ENCODE measurements at regions not wholly inside any gene's neighbourhood (a gene's known extent, or its start where the extent isn't known, plus 50 kb on each side); places are given as distances from the start of the nearest gene placed in this dataset.

GRCh38 chr4:10736266-10736665 is 51.7 kb upstream of the CLNK start:
- ChIA-PET CTCF (interaction anchor here (1.2 kb wide), 1 partner anchor 16 kb away, joined by 3 read pairs; no protein-coding TSS in a partner anchor), POLR2A (no interaction called here)
- DNase-seq, result no peak
- H3K4me2 ChIP-seq, result no peak overlapping the region
- H3K27ac ChIP-seq (ENCODE audit: low read depth in 2 of 2, low read length in 1 of 2), result no peak overlapping the region
- no peaks in the 10 kb centered on the region for H4K20me1 ChIP-seq (ENCODE audit: insufficient read depth)
- H3K9me2 ChIP-seq, result no peaks in the 10 kb centered on the region
- no peaks in the 10 kb centered on the region for H3K36me3 ChIP-seq (replicated peaks in 1 of 2; ENCODE audit: control insufficient read depth in 1 of 2, insufficient read depth in 2 of 2, low read length in 1 of 2)
- H3K9me3 ChIP-seq, result no peaks in the 10 kb centered on the region
- no peak overlapping the region for H3K4me3 ChIP-seq (ENCODE audit: low read depth in 2 of 2, low read length in 1 of 2)
- H3F3A ChIP-seq (replicated peaks; ENCODE audit: insufficient read depth), result no peaks in the 10 kb centered on the region
- H3K4me1 ChIP-seq (ENCODE audit: control insufficient read depth in 1 of 2, insufficient read depth in 2 of 2, low read depth in 1 of 2, low read length in 1 of 2), result no peaks in the 10 kb centered on the region
- H3K27me3 ChIP-seq (ENCODE audit: insufficient read depth), result no peaks in the 10 kb centered on the region
- TF ChIP-seq ZBTB33 (IDR thresholded peaks at IDR 0.05; ENCODE audit: borderline replicate concordance, low read depth), result no peak
- TF ChIP-seq, protein P1, sequence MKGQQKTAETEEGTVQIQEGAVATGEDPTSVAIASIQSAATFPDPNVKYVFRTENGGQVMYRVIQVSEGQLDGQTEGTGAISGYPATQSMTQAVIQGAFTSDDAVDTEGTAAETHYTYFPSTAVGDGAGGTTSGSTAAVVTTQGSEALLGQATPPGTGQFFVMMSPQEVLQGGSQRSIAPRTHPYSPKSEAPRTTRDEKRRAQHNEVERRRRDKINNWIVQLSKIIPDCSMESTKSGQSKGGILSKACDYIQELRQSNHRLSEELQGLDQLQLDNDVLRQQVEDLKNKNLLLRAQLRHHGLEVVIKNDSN (IDR thresholded peaks at IDR 0.05; ENCODE audit: borderline replicate concordance, low read depth), result no peak
- TF ChIP-seq SMC3 (IDR thresholded peaks at IDR 0.05; ENCODE audit: low read depth, low read length), result no peak
- TF ChIP-seq POLR2AphosphoS5 (IDR thresholded peaks at IDR 0.05; ENCODE audit: low read depth, low read length), result no peak
- TF ChIP-seq PBX3 (IDR thresholded peaks at IDR 0.05), result no peak
- no peak for TF ChIP-seq RFX5 (IDR thresholded peaks at IDR 0.05; ENCODE audit: low read length)
- no peak for TF ChIP-seq RAD21 (IDR thresholded peaks at IDR 0.05; ENCODE audit: low read length)
- TF ChIP-seq NFIC (IDR thresholded peaks at IDR 0.05; ENCODE audit: borderline replicate concordance), result no peak
- TF ChIP-seq IRF3 (IDR thresholded peaks at IDR 0.05; ENCODE audit: low read depth, low read length), result no peak
- no peak for TF ChIP-seq NRF1 (IDR thresholded peaks at IDR 0.05; ENCODE audit: low read depth, low read length)
- no peak for TF ChIP-seq RCOR1 (IDR thresholded peaks at IDR 0.05; ENCODE audit: low read length)
- no peak overlapping the region for H3K9ac ChIP-seq
- no peak overlapping the region for H2AFZ ChIP-seq (ENCODE audit: low read depth)
- WGBS (ENCODE audit: low lambda C conversion rate), result 19% methylated on average over 3 of the region's 3 CpGs
- H3K79me2 ChIP-seq (ENCODE audit: insufficient read depth), result no peaks in the 10 kb centered on the region

- Histone ChIP-seq H3K27me3 (ENCODE audit: insufficient read depth) (no peaks in the 10 kb centered on the region), H3K79me2 (ENCODE audit: insufficient read depth) (no peaks in the 10 kb centered on the region), H3K9ac (no peak overlapping the region), H2AFZ (ENCODE audit: low read depth) (no peak overlapping the region), H3K9me2 (no peaks in the 10 kb centered on the region), H3K9me3 (no peaks in the 10 kb centered on the region), H3K4me1 (ENCODE audit: control insufficient read depth in 1 of 2, insufficient read depth in 2 of 2, low read depth in 1 of 2, low read length in 1 of 2) (no peaks in the 10 kb centered on the region), H3K27ac (ENCODE audit: low read depth in 2 of 2, low read length in 1 of 2) (no peak overlapping the region), H3K4me2 (no peak overlapping the region), H3K4me3 (ENCODE audit: low read depth in 2 of 2, low read length in 1 of 2) (no peak overlapping the region), H4K20me1 (ENCODE audit: insufficient read depth) (no peaks in the 10 kb centered on the region), H3F3A (replicated peaks; ENCODE audit: insufficient read depth) (no peaks in the 10 kb centered on the region), H3K36me3 (replicated peaks in 1 of 2; ENCODE audit: control insufficient read depth in 1 of 2, insufficient read depth in 2 of 2, low read length in 1 of 2) (no peaks in the 10 kb centered on the region)
- ChIA-PET CTCF (no interaction called here), POLR2A (no interaction called here)
- DNase-seq, result no peak
- WGBS (ENCODE audit: low lambda C conversion rate), result 24% methylated on average over 5 of the region's 5 CpGs
- TF ChIP-seq PBX3 (IDR thresholded peaks at IDR 0.05) (no peak), TAF1 (IDR thresholded peaks at IDR 0.05; ENCODE audit: borderline replicate concordance, low read depth, low read length) (no peak), EZH2phosphoT487 (IDR thresholded peaks at IDR 0.05; ENCODE audit: borderline replicate concordance, low read depth) (no peak), SIN3A (IDR thresholded peaks at IDR 0.05; ENCODE audit: borderline replicate concordance, low read depth, low read length) (no peak), MAX (IDR thresholded peaks at IDR 0.05; ENCODE audit: low read depth) (no peak), ZBTB33 (IDR thresholded peaks at IDR 0.05; ENCODE audit: borderline replicate concordance, low read depth) (no peak), NRF1 (IDR thresholded peaks at IDR 0.05; ENCODE audit: low read depth, low read length) (no peak), ELF1 (IDR thresholded peaks at IDR 0.05) (no peak), TEAD4 (IDR thresholded peaks at IDR 0.05; ENCODE audit: borderline replicate concordance, insufficient read depth) (no peak), JUND (IDR thresholded peaks at IDR 0.05) (no peak), EP300 (IDR thresholded peaks at IDR 0.05; ENCODE audit: borderline replicate concordance in 1 of 2, low read depth in 1 of 2, low read length in 1 of 2) (no peak), RCOR1 (IDR thresholded peaks at IDR 0.05; ENCODE audit: low read length) (no peak), TCF12 (IDR thresholded peaks at IDR 0.05) (no peak), FOXM1 (IDR thresholded peaks at IDR 0.05; ENCODE audit: low read depth) (no peak)
Observed at GRCh38 chr4:10734697-10735096, 50.1 kb upstream of the CLNK start.

Data from SK-N-SH (cell line).